H1 (cell line): ENCODE measurements at regions not wholly inside any gene's neighbourhood (a gene's known extent, or its start where the extent isn't known, plus 50 kb on each side); places are given as distances from the start of the nearest gene placed in this dataset.

Source experiments
- CTCF ChIA-PET: fragments of 300-600 bp; sonication (Branson Sonifier 250); formaldehyde crosslinking; loops from one replicate; lab custom pipeline; 2021; ENCODE audit not compliant: partially characterized antibody; lab: Charles Lee
- POLR2A ChIA-PET: fragments of 300-600 bp; sonication (Branson Sonifier 250); formaldehyde crosslinking; loops from one replicate; lab custom pipeline; 2021; ENCODE audit warnings: inconsistent platforms; ENCODE audit not compliant: partially characterized antibody; lab: Charles Lee
- DNase-seq, 2 experiments: peaks; one replicate each; pipeline versions ENCODE4 v3.0.0 to v3.0.0-alpha.2; 2010 to 2022; ENCODE audit warnings: low spot score in 2 of 2, low read depth in 1 of 2, mixed read lengths in 1 of 2
- FAIRE-seq: peaks from 2 replicates; lab custom pipeline; 2011; peaks lifted over from hg19 to GRCh38; lab: Jason Lieb, UNC
- H2AFZ ChIP-seq: 2 replicates; pipeline ENCODE4 v1.8.1; 2012; ENCODE audit warnings: low read length, inconsistent platforms
- H2AK5ac ChIP-seq: 2 replicates; pipeline ENCODE4 v1.6.1; 2013; ENCODE audit warnings: low read depth, low read length
- H2BK120ac ChIP-seq: replicated peaks from 2 replicates; pipeline ENCODE3; 2013; ENCODE audit warnings: low read depth, low read length, inconsistent platforms
- H2BK12ac ChIP-seq: 2 replicates; pipeline ENCODE4 v1.6.1; 2013; ENCODE audit warnings: low read depth, low read length
- H2BK15ac ChIP-seq: 2 replicates; pipeline ENCODE4 v1.6.1; 2013; ENCODE audit warnings: low read length
- H2BK20ac ChIP-seq: 2 replicates; pipeline ENCODE4 v1.6.1; 2013; ENCODE audit warnings: low read length
- H2BK5ac ChIP-seq: 2 replicates; pipeline ENCODE4 v1.6.1; 2013; ENCODE audit warnings: low read depth, low read length
- H3K14ac ChIP-seq: 2 replicates; pipeline ENCODE4 v1.6.1; 2013; ENCODE audit warnings: inconsistent platforms; ENCODE audit not compliant: insufficient read length
- H3K18ac ChIP-seq: 2 replicates; pipeline ENCODE4 v1.6.1; 2013; ENCODE audit warnings: low read length; ENCODE audit errors: extremely low read depth
- H3K23ac ChIP-seq: 2 replicates; pipeline ENCODE4 v1.6.1; 2013; ENCODE audit warnings: inconsistent platforms; ENCODE audit not compliant: insufficient read length
- H3K23me2 ChIP-seq: 2 replicates; pipeline ENCODE4 v1.6.1; 2013; ENCODE audit warnings: low read depth, low read length
- H3K27ac ChIP-seq: 2 replicates; pipeline ENCODE4 v1.6.1; 2011; ENCODE audit warnings: low read depth, low read length, inconsistent platforms
- H3K27me3 ChIP-seq, 4 experiments: replicated peaks in 1 of 4; 1 replicate in 1 of 4; 2 replicates in 3 of 4; pipeline versions ENCODE4 v1.6.1 to v1.8.1; 2011 to 2013; ENCODE audit warnings: low read length in 3 of 4, mild to moderate bottlenecking in 3 of 4, inconsistent platforms in 2 of 4, mixed read lengths in 2 of 4, moderate library complexity in 1 of 4; ENCODE audit not compliant: control insufficient read depth in 3 of 4, insufficient read depth in 3 of 4; ENCODE audit errors: extremely low read depth in 1 of 4
- H3K36me3 ChIP-seq, 4 experiments: 2 replicates each; pipeline versions ENCODE4 v1.6.1 to v1.8.1; 2011 to 2013; ENCODE audit warnings: mild to moderate bottlenecking in 4 of 4, low read length in 3 of 4, moderate library complexity in 2 of 4, control low read depth in 1 of 4, inconsistent platforms in 1 of 4; ENCODE audit not compliant: insufficient read depth in 4 of 4, control insufficient read depth in 2 of 4
- H3K4ac ChIP-seq: replicated peaks from 2 replicates; pipeline ENCODE3; 2013; ENCODE audit warnings: low read length, low read depth, mixed read lengths, inconsistent platforms; ENCODE audit not compliant: insufficient read length
- H3K4me1 ChIP-seq, 4 experiments: replicated peaks in 1 of 4; 1 replicate in 1 of 4; 2 replicates in 3 of 4; pipeline versions ENCODE4 v1.6.1 to v1.8.1; 2011 to 2013; ENCODE audit warnings: low read length in 3 of 4, inconsistent platforms in 2 of 4, mixed read lengths in 1 of 4; ENCODE audit not compliant: insufficient read depth in 4 of 4, control insufficient read depth in 3 of 4
- H3K4me2 ChIP-seq, 2 experiments: 2 replicates each; pipeline versions ENCODE4 v1.6.1 to v1.8.1; 2011 to 2013; ENCODE audit warnings: low read depth in 2 of 2, low read length in 2 of 2, control low read depth in 1 of 2, inconsistent platforms in 1 of 2, mild to moderate bottlenecking in 1 of 2; ENCODE audit not compliant: insufficient read depth in 1 of 2
- H3K4me3 ChIP-seq, 4 experiments: fragments of 200-600, 300-600 bp in 1 of 4; sonication (generic), shearing (Covaris generic), sonication (Bioruptor Twin) in 1 of 4; 2 replicates each; pipeline versions ENCODE4 v1.5.1 to v1.8.1; 2011 to 2016; ENCODE audit warnings: low read length in 4 of 4, low read depth in 3 of 4, control low read depth in 2 of 4, inconsistent platforms in 2 of 4, mild to moderate bottlenecking in 2 of 4, mixed read lengths in 1 of 4, moderate library complexity in 1 of 4; ENCODE audit not compliant: insufficient read depth in 2 of 4; ENCODE audit errors: extremely low read depth in 1 of 4
- H3K56ac ChIP-seq: replicated peaks from 2 replicates; pipeline ENCODE3; 2013; ENCODE audit warnings: low read depth, mild to moderate bottlenecking, mixed read lengths, low read length, inconsistent platforms; ENCODE audit not compliant: insufficient read length
- H3K79me1 ChIP-seq: 2 replicates; pipeline ENCODE4 v1.6.1; 2013; ENCODE audit warnings: low read depth, low read length, control low read depth
- H3K79me2 ChIP-seq, 2 experiments: 2 replicates each; pipeline versions ENCODE4 v1.6.1 to v1.8.1; 2012 to 2013; ENCODE audit warnings: low read length in 2 of 2, mild to moderate bottlenecking in 2 of 2, inconsistent platforms in 1 of 2; ENCODE audit not compliant: insufficient read depth in 2 of 2, control insufficient read depth in 1 of 2
- H3K9ac ChIP-seq, 4 experiments: replicated peaks in 1 of 4; 1 replicate in 1 of 4; 2 replicates in 3 of 4; pipeline versions ENCODE4 v1.6.1 to v1.8.1; 2011 to 2013; ENCODE audit warnings: low read depth in 3 of 4, low read length in 3 of 4, control low read depth in 2 of 4, mild to moderate bottlenecking in 2 of 4, moderate library complexity in 2 of 4, inconsistent platforms in 1 of 4; ENCODE audit errors: extremely low read depth in 1 of 4
- H3K9me3 ChIP-seq, 2 experiments: 2 replicates each; pipeline versions ENCODE4 v1.6.1 to v1.8.1; 2012 to 2013; ENCODE audit warnings: mild to moderate bottlenecking in 2 of 2, moderate library complexity in 2 of 2, control low read depth in 1 of 2, inconsistent platforms in 1 of 2, low read depth in 1 of 2, low read length in 1 of 2, mixed read lengths in 1 of 2; ENCODE audit not compliant: insufficient read depth in 2 of 2
- H4K20me1 ChIP-seq, 2 experiments: replicated peaks in 1 of 2; 2 replicates each; pipeline versions ENCODE3 to v1.8.1; 2011 to 2013; ENCODE audit warnings: inconsistent platforms in 2 of 2, low read length in 2 of 2, mild to moderate bottlenecking in 1 of 2; ENCODE audit not compliant: insufficient read depth in 2 of 2, control insufficient read depth in 1 of 2
- H4K5ac ChIP-seq: 2 replicates; pipeline ENCODE4 v1.6.1; 2013; ENCODE audit warnings: low read length, low read depth, mixed read lengths, inconsistent platforms; ENCODE audit not compliant: insufficient read length
- H4K8ac ChIP-seq: 2 replicates; pipeline ENCODE4 v1.8.0; 2013; ENCODE audit warnings: mild to moderate bottlenecking, moderate library complexity, low read length, inconsistent platforms; ENCODE audit not compliant: insufficient read depth; ENCODE audit errors: extremely low read depth
- H4K91ac ChIP-seq: replicated peaks from 2 replicates; pipeline ENCODE3; 2013; ENCODE audit warnings: low read length, mixed read lengths, inconsistent platforms; ENCODE audit not compliant: insufficient read length
- CHD1 ChIP-seq: IDR thresholded peaks from 2 replicates; pipeline ENCODE4 v1.6.1; 2012; ENCODE audit warnings: low read depth, low read length, improper control_type of control experiment
- EP300 ChIP-seq, 2 experiments: IDR thresholded peaks; 1 replicate in 1 of 2; 2 replicates in 1 of 2; pipeline ENCODE4 v1.6.1; 2011 to 2012; ENCODE audit warnings: low read depth in 2 of 2, low read length in 2 of 2, mild to moderate bottlenecking in 2 of 2, borderline replicate concordance in 1 of 2, inconsistent platforms in 1 of 2, moderate library complexity in 1 of 2
- FOSL1 ChIP-seq: IDR thresholded peaks from 2 replicates; pipeline ENCODE4 v1.6.1; 2011; ENCODE audit warnings: mild to moderate bottlenecking, low read depth, low read length, moderate library complexity; ENCODE audit not compliant: insufficient read depth
- GTF2F1 ChIP-seq: IDR thresholded peaks from 2 replicates; pipeline ENCODE4 v1.6.1; 2012; ENCODE audit warnings: low read depth, low read length, improper control_type of control experiment, borderline replicate concordance
- JUND ChIP-seq: IDR thresholded peaks from 2 replicates; pipeline ENCODE4 v1.6.1; 2011; ENCODE audit warnings: mild to moderate bottlenecking, improper control_type of control experiment, low read length
- PHF8 ChIP-seq: fragments of 200-600 bp; sonication (generic); conservative IDR thresholded peaks from 2 replicates; pipeline ENCODE4 v1.7.1; 2012; ENCODE audit warnings: low read depth, mild to moderate bottlenecking, inconsistent platforms, low read length, moderate library complexity
- SAP30 ChIP-seq: fragments of 300-600 bp; sonication (generic); IDR thresholded peaks from 2 replicates; pipeline ENCODE4 v1.7.1; 2012; ENCODE audit warnings: low read length, moderate library complexity, mild to moderate bottlenecking, inconsistent platforms; ENCODE audit not compliant: insufficient read depth, insufficient replicate concordance
- SP1 ChIP-seq: IDR thresholded peaks from 2 replicates; pipeline ENCODE4 v1.6.1; 2011; ENCODE audit warnings: low read depth, low read length
- TEAD4 ChIP-seq: IDR thresholded peaks from 2 replicates; pipeline ENCODE4 v1.6.1; 2012; ENCODE audit warnings: low read depth, low read length, inconsistent platforms, mixed read lengths
- WGBS, 2 experiments: shearing (Covaris generic) in 1 of 2; methylation state at CpG; one replicate each; pipeline versions ENCODE4 v1.1.6 to v1.1.7; 2013 to 2015; ENCODE audit warnings: low lambda C conversion rate in 2 of 2, mixed read lengths in 2 of 2, inconsistent platforms in 1 of 2, low coverage in 1 of 2, missing lambda C conversion rate in 1 of 2; ENCODE audit not compliant: insufficient replicate concordance in 2 of 2, insufficient coverage in 1 of 2, insufficient read length in 1 of 2; ENCODE audit errors: extremely low coverage in 1 of 2, missing lambda C conversion rate in 1 of 2; 5-methylcytosine and 5-hydroxymethylcytosine counted together
- TF ChIP-seq, protein P1 (sequence below): IDR thresholded peaks from 2 replicates; pipeline ENCODE4 v1.6.1; 2012; ENCODE audit warnings: inconsistent platforms
- TF ChIP-seq, protein P2 (sequence below): IDR thresholded peaks from 2 replicates; pipeline ENCODE4 v1.6.1; 2012; ENCODE audit warnings: inconsistent platforms
- TF ChIP-seq, protein P3 (sequence below): IDR thresholded peaks from 2 replicates; pipeline ENCODE4 v1.6.1; 2011; ENCODE audit warnings: low read length, improper control_type of control experiment

DNA sequence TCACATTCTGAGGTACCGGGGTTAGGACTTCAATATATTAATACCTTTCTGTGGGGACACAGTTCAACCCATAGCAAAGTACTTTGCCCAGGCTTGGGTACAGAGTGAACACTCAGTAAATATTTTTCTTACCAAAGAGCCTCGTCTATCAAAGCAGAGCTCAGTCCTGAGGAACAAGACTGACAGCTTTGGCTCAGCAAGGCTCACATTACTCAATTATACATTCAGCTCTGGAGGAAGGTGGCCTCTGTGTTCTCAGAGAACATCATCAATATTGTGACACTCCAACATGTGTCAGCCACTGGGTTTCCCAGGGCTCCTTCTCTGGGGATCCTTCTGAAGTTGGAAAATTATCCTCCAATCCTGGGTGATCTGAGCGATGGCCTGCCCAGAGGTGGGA lies 186.4 kb downstream of the NMUR2 start:
- no peak overlapping the region for H2AK5ac ChIP-seq
- POLR2A ChIA-PET = no interaction called here
- H3K27ac ChIP-seq = no peak overlapping the region
- H4K20me1 ChIP-seq = no peaks in the 10 kb centered on the region
- H2BK15ac ChIP-seq = no peak overlapping the region
- no peak overlapping the region for H3K4me2 ChIP-seq
- WGBS, 2 experiments = 89% methylated on average over 3 of the region's 3 CpGs; no CpG with 5 or more reads in 1 of the 2 experiments
- no peak overlapping the region for H2AFZ ChIP-seq
- H4K5ac ChIP-seq = no peak overlapping the region
- no peak overlapping the region for H2BK120ac ChIP-seq
- H4K8ac ChIP-seq = no peak overlapping the region
- H3K4me3 ChIP-seq = no peak overlapping the region
- CTCF ChIA-PET = interaction anchor here (0.5 to 0.9 kb wide), 2 partner anchors 244 to 1573 kb away, joined by 3 read pairs; no protein-coding TSS in a partner anchor
- no peaks in the 10 kb centered on the region for H3K9me3 ChIP-seq
- no peak overlapping the region for H3K56ac ChIP-seq
- H3K4ac ChIP-seq = no peak overlapping the region
- H2BK20ac ChIP-seq = no peak overlapping the region
- H3K27me3 ChIP-seq = no peaks in the 10 kb centered on the region
- H4K91ac ChIP-seq = no peak overlapping the region
- H3K36me3 ChIP-seq = no peaks in the 10 kb centered on the region
- no peak overlapping the region for H3K9ac ChIP-seq
- H3K14ac ChIP-seq = no peak overlapping the region
- no peak for DNase-seq
- no peaks in the 10 kb centered on the region for H3K4me1 ChIP-seq
- H3K23me2 ChIP-seq = no peaks in the 10 kb centered on the region
- H3K79me2 ChIP-seq = no peaks in the 10 kb centered on the region
- H3K18ac ChIP-seq = no peak overlapping the region
- no peak for FAIRE-seq
- no peaks in the 10 kb centered on the region for H3K79me1 ChIP-seq
- no peak overlapping the region for H2BK12ac ChIP-seq
- no peak overlapping the region for H2BK5ac ChIP-seq
- no peak overlapping the region for H3K23ac ChIP-seq
- TF ChIP-seq CHD1 = no peak
- TF ChIP-seq PHF8 = no peak
- TF ChIP-seq, protein P1, sequence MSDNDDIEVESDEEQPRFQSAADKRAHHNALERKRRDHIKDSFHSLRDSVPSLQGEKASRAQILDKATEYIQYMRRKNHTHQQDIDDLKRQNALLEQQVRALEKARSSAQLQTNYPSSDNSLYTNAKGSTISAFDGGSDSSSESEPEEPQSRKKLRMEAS = no peak
- no peak for TF ChIP-seq EP300 (IDR thresholded peaks at IDR 0.05; ENCODE audit: borderline replicate concordance in 1 of 2, low read depth in 2 of 2, low read length in 2 of 2)
- TF ChIP-seq, protein P2, sequence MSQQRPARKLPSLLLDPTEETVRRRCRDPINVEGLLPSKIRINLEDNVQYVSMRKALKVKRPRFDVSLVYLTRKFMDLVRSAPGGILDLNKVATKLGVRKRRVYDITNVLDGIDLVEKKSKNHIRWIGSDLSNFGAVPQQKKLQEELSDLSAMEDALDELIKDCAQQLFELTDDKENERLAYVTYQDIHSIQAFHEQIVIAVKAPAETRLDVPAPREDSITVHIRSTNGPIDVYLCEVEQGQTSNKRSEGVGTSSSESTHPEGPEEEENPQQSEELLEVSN = no peak
- TF ChIP-seq TEAD4 = no peak
- no peak for TF ChIP-seq SP1
- TF ChIP-seq SAP30 = no peak
- no peak for TF ChIP-seq FOSL1
- TF ChIP-seq, protein P3, sequence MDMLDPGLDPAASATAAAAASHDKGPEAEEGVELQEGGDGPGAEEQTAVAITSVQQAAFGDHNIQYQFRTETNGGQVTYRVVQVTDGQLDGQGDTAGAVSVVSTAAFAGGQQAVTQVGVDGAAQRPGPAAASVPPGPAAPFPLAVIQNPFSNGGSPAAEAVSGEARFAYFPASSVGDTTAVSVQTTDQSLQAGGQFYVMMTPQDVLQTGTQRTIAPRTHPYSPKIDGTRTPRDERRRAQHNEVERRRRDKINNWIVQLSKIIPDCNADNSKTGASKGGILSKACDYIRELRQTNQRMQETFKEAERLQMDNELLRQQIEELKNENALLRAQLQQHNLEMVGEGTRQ = no peak
- TF ChIP-seq GTF2F1 = no peak
- no peak for TF ChIP-seq JUND
